ENCODE measurements at regions not wholly inside any gene's neighbourhood (a gene's known extent, or its start where the extent isn't known, plus 50 kb on each side); places are given as distances from the start of the nearest gene placed in this dataset.

- Histone ChIP-seq H3K36me3 (ENCODE audit: insufficient read depth, insufficient read length, low read length) (no peaks in the 10 kb centered on the region), H3K4me3 (ENCODE audit: insufficient read length, low read depth) (no peak overlapping the region), H3K9me3 (ENCODE audit: insufficient read depth, low read length) (no peaks in the 10 kb centered on the region), H3K9ac (ENCODE audit: insufficient read length, low read depth) (no peak overlapping the region), H3K27me3 (ENCODE audit: insufficient read depth, insufficient read length) (no peaks in the 10 kb centered on the region), H3K4me1 (ENCODE audit: insufficient read depth, insufficient read length) (no peaks in the 10 kb centered on the region)
- no peak for DNase-seq (ENCODE audit: low read depth, low spot score)
- no peak for TF ChIP-seq YY1 (IDR thresholded peaks at IDR 0.05; ENCODE audit: insufficient read depth, insufficient read length)
- no peak for TF ChIP-seq ZNF274 (IDR thresholded peaks at IDR 0.05; ENCODE audit: low read depth, low read length)
- TF ChIP-seq SUZ12 (IDR thresholded peaks at IDR 0.05; ENCODE audit: extremely low read depth, insufficient read depth, insufficient read length): no peak
Measured at GRCh38 chr9:73380411-73380810, 228.7 kb downstream of the ANXA1 start.

- no peaks in the 10 kb centered on the region for H3K4me1 ChIP-seq (ENCODE audit: insufficient read depth, insufficient read length)
- no peak for DNase-seq (ENCODE audit: low read depth, low spot score)
- no peak overlapping the region for H3K4me3 ChIP-seq (ENCODE audit: insufficient read length, low read depth)
- no peaks in the 10 kb centered on the region for H3K27me3 ChIP-seq (ENCODE audit: insufficient read depth, insufficient read length)
- no peak for TF ChIP-seq ZNF274 (IDR thresholded peaks at IDR 0.05; ENCODE audit: low read depth, low read length)
- no peak for TF ChIP-seq YY1 (IDR thresholded peaks at IDR 0.05; ENCODE audit: insufficient read depth, insufficient read length)
- no peak for TF ChIP-seq SUZ12 (IDR thresholded peaks at IDR 0.05; ENCODE audit: extremely low read depth, insufficient read depth, insufficient read length)
- no peak overlapping the region for H3K9ac ChIP-seq (ENCODE audit: insufficient read length, low read depth)
- H3K36me3 ChIP-seq (ENCODE audit: insufficient read depth, insufficient read length, low read length): no peaks in the 10 kb centered on the region
- no peaks in the 10 kb centered on the region for H3K9me3 ChIP-seq (ENCODE audit: insufficient read depth, low read length)
Measured at GRCh38 chr9:73402081-73403028, 250.7 kb downstream of the ANXA1 start.

- H3K4me3 ChIP-seq (ENCODE audit: insufficient read length, low read depth): no peak overlapping the region
- H3K27me3 ChIP-seq (ENCODE audit: insufficient read depth, insufficient read length): no peaks in the 10 kb centered on the region
- no peaks in the 10 kb centered on the region for H3K36me3 ChIP-seq (ENCODE audit: insufficient read depth, insufficient read length, low read length)
- no peak overlapping the region for H3K9ac ChIP-seq (ENCODE audit: insufficient read length, low read depth)
- H3K4me1 ChIP-seq (ENCODE audit: insufficient read depth, insufficient read length): no peaks in the 10 kb centered on the region
- DNase-seq (ENCODE audit: low read depth, low spot score): peak; percentile 6
- no peaks in the 10 kb centered on the region for H3K9me3 ChIP-seq (ENCODE audit: insufficient read depth, low read length)
- no peak for TF ChIP-seq SUZ12 (IDR thresholded peaks at IDR 0.05; ENCODE audit: extremely low read depth, insufficient read depth, insufficient read length)
- no peak for TF ChIP-seq ZNF274 (IDR thresholded peaks at IDR 0.05; ENCODE audit: low read depth, low read length)
- no peak for TF ChIP-seq YY1 (IDR thresholded peaks at IDR 0.05; ENCODE audit: insufficient read depth, insufficient read length)
Measured at GRCh38 chr9:73411494-73411893, 259.8 kb downstream of the ANXA1 start.

GRCh38 chr9:73412874-73413273, 261.2 kb downstream of the ANXA1 start:
- Histone ChIP-seq H3K36me3 (ENCODE audit: insufficient read depth, insufficient read length, low read length) (no peaks in the 10 kb centered on the region), H3K9me3 (ENCODE audit: insufficient read depth, low read length) (no peaks in the 10 kb centered on the region), H3K4me1 (ENCODE audit: insufficient read depth, insufficient read length) (no peaks in the 10 kb centered on the region), H3K9ac (ENCODE audit: insufficient read length, low read depth) (no peak overlapping the region), H3K27me3 (ENCODE audit: insufficient read depth, insufficient read length) (no peaks in the 10 kb centered on the region), H3K4me3 (ENCODE audit: insufficient read length, low read depth) (no peak overlapping the region)
- TF ChIP-seq YY1 (IDR thresholded peaks at IDR 0.05; ENCODE audit: insufficient read depth, insufficient read length): no peak
- no peak for TF ChIP-seq ZNF274 (IDR thresholded peaks at IDR 0.05; ENCODE audit: low read depth, low read length)
- TF ChIP-seq SUZ12 (IDR thresholded peaks at IDR 0.05; ENCODE audit: extremely low read depth, insufficient read depth, insufficient read length): no peak
- DNase-seq (ENCODE audit: low read depth, low spot score): no peak

GRCh38 chr9:73423891-73424290, 272.2 kb downstream of the ANXA1 start:
- Histone ChIP-seq H3K4me1 (ENCODE audit: insufficient read depth, insufficient read length) (no peaks in the 10 kb centered on the region), H3K27me3 (ENCODE audit: insufficient read depth, insufficient read length) (no peaks in the 10 kb centered on the region), H3K4me3 (ENCODE audit: insufficient read length, low read depth) (no peak overlapping the region), H3K9ac (ENCODE audit: insufficient read length, low read depth) (no peak overlapping the region), H3K9me3 (ENCODE audit: insufficient read depth, low read length) (no peaks in the 10 kb centered on the region), H3K36me3 (ENCODE audit: insufficient read depth, insufficient read length, low read length) (no peaks in the 10 kb centered on the region)
- TF ChIP-seq YY1 (IDR thresholded peaks at IDR 0.05; ENCODE audit: insufficient read depth, insufficient read length) (no peak), SUZ12 (IDR thresholded peaks at IDR 0.05; ENCODE audit: extremely low read depth, insufficient read depth, insufficient read length) (no peak), ZNF274 (IDR thresholded peaks at IDR 0.05; ENCODE audit: low read depth, low read length) (no peak)
- DNase-seq (ENCODE audit: low read depth, low spot score): no peak

GRCh38 chr9:73426269-73426668, 274.6 kb downstream of the ANXA1 start:
- Histone ChIP-seq H3K36me3 (ENCODE audit: insufficient read depth, insufficient read length, low read length) (no peaks in the 10 kb centered on the region), H3K4me3 (ENCODE audit: insufficient read length, low read depth) (no peak overlapping the region), H3K9me3 (ENCODE audit: insufficient read depth, low read length) (no peaks in the 10 kb centered on the region), H3K27me3 (ENCODE audit: insufficient read depth, insufficient read length) (no peaks in the 10 kb centered on the region), H3K4me1 (ENCODE audit: insufficient read depth, insufficient read length) (no peaks in the 10 kb centered on the region), H3K9ac (ENCODE audit: insufficient read length, low read depth) (no peak overlapping the region)
- no peak for DNase-seq (ENCODE audit: low read depth, low spot score)
- no peak for TF ChIP-seq SUZ12 (IDR thresholded peaks at IDR 0.05; ENCODE audit: extremely low read depth, insufficient read depth, insufficient read length)
- TF ChIP-seq ZNF274 (IDR thresholded peaks at IDR 0.05; ENCODE audit: low read depth, low read length): no peak
- TF ChIP-seq YY1 (IDR thresholded peaks at IDR 0.05; ENCODE audit: insufficient read depth, insufficient read length): no peak

GRCh38 chr9:73434826-73435225, 283.2 kb downstream of the ANXA1 start:
- DNase-seq (ENCODE audit: low read depth, low spot score): no peak
- H3K4me1 ChIP-seq (ENCODE audit: insufficient read depth, insufficient read length): no peaks in the 10 kb centered on the region
- no peaks in the 10 kb centered on the region for H3K36me3 ChIP-seq (ENCODE audit: insufficient read depth, insufficient read length, low read length)
- TF ChIP-seq YY1 (IDR thresholded peaks at IDR 0.05; ENCODE audit: insufficient read depth, insufficient read length): no peak
- TF ChIP-seq SUZ12 (IDR thresholded peaks at IDR 0.05; ENCODE audit: extremely low read depth, insufficient read depth, insufficient read length): no peak
- no peak for TF ChIP-seq ZNF274 (IDR thresholded peaks at IDR 0.05; ENCODE audit: low read depth, low read length)
- H3K27me3 ChIP-seq (ENCODE audit: insufficient read depth, insufficient read length): no peaks in the 10 kb centered on the region
- no peak overlapping the region for H3K9ac ChIP-seq (ENCODE audit: insufficient read length, low read depth)
- H3K4me3 ChIP-seq (ENCODE audit: insufficient read length, low read depth): no peak overlapping the region
- H3K9me3 ChIP-seq (ENCODE audit: insufficient read depth, low read length): no peaks in the 10 kb centered on the region
